ENCODE measurements at regions not wholly inside any gene's neighbourhood (a gene's known extent, or its start where the extent isn't known, plus 50 kb on each side); places are given as distances from the start of the nearest gene placed in this dataset.

GRCh38 chr12:29030006-29030405 is 119.1 kb upstream of the FAR2 start (continued):
- no peak for TF ChIP-seq ZBTB4 (CRISPR knock-in tag; IDR thresholded peaks at IDR 0.05)

GRCh38 chr12:29032446-29032845 is 116.6 kb upstream of the FAR2 start:
- Histone ChIP-seq H3K27ac (ENCODE audit: control insufficient read depth, insufficient read depth) (no peak overlapping the region), H3K4me3 (no peak overlapping the region), H2AFZ (ENCODE audit: control insufficient read depth, low read depth, low read length) (no peak overlapping the region), H3K9me3 (replicated peaks; ENCODE audit: control insufficient read depth, insufficient read depth, low read length) (no peaks in the 10 kb centered on the region), H3K9ac (ENCODE audit: control insufficient read depth, insufficient read depth, low read length) (no peak overlapping the region), H3K4me2 (ENCODE audit: control insufficient read depth, insufficient read depth) (no peak overlapping the region), H3K79me2 (ENCODE audit: control insufficient read depth, insufficient read depth, low read length) (no peaks in the 10 kb centered on the region), H3K4me1 (ENCODE audit: control insufficient read depth, insufficient read depth, low read length) (no peaks in the 10 kb centered on the region), H3K36me3 (ENCODE audit: control insufficient read depth in 2 of 2, insufficient read depth in 2 of 2, low read length in 1 of 2) (no peaks in the 10 kb centered on the region), H3K27me3 (replicated peaks in 1 of 2; ENCODE audit: control insufficient read depth in 2 of 2, insufficient read depth in 2 of 2, low read length in 1 of 2) (no peaks in the 10 kb centered on the region), H4K20me1 (ENCODE audit: control insufficient read depth, insufficient read depth) (no peaks in the 10 kb centered on the region)
- SMC1A ChIA-PET (ENCODE audit: uncharacterized antibody, unreplicated experiment) = no interaction called here
- DNase-seq (ENCODE audit: low read depth, low spot score) (no peak), ATAC-seq (no peak), FAIRE-seq (no peak)
- BruUV-seq (replicated peaks) = no TSS peak
- RAD21 ChIA-PET (ENCODE audit: unreplicated experiment) = no interaction called here
- intact Hi-C loops (cut with micrococcal nuclease; ENCODE audit: unreplicated experiment) (no loop called here), in situ Hi-C loops (cut with MboI) (no loop called here)
- CTCF ChIA-PET = no interaction called here
- POLR2A ChIA-PET = no interaction called here
- TF ChIP-seq JUND (IDR thresholded peaks at IDR 0.05; ENCODE audit: low read depth, low read length) (no peak), SMARCA5 (IDR thresholded peaks at IDR 0.05) (no peak), MTA3 (IDR thresholded peaks at IDR 0.05; ENCODE audit: borderline replicate concordance, low read length) (no peak), PRDM15 (CRISPR knock-in tag; IDR thresholded peaks at IDR 0.05) (no peak), YY1 (IDR thresholded peaks at IDR 0.05; ENCODE audit: low read depth, low read length) (no peak), ZBTB11 (CRISPR knock-in tag; IDR thresholded peaks at IDR 0.05) (no peak)
- 32% methylated on average over 2 of the region's 2 CpGs for WGBS (ENCODE audit: insufficient coverage, insufficient replicate concordance, low lambda C conversion rate, missing lambda C conversion rate)
